OCI-M2 (cell line): ENCODE measurements at regions not wholly inside any gene's neighbourhood (a gene's known extent, or its start where the extent isn't known, plus 50 kb on each side); places are given as distances from the start of the nearest gene placed in this dataset.

Source experiments
- DNase-seq: peaks from one replicate; lab custom pipeline; 2025; ENCODE audit not compliant: unreplicated experiment; lab: John Stamatoyannopoulos, UW

DNA sequence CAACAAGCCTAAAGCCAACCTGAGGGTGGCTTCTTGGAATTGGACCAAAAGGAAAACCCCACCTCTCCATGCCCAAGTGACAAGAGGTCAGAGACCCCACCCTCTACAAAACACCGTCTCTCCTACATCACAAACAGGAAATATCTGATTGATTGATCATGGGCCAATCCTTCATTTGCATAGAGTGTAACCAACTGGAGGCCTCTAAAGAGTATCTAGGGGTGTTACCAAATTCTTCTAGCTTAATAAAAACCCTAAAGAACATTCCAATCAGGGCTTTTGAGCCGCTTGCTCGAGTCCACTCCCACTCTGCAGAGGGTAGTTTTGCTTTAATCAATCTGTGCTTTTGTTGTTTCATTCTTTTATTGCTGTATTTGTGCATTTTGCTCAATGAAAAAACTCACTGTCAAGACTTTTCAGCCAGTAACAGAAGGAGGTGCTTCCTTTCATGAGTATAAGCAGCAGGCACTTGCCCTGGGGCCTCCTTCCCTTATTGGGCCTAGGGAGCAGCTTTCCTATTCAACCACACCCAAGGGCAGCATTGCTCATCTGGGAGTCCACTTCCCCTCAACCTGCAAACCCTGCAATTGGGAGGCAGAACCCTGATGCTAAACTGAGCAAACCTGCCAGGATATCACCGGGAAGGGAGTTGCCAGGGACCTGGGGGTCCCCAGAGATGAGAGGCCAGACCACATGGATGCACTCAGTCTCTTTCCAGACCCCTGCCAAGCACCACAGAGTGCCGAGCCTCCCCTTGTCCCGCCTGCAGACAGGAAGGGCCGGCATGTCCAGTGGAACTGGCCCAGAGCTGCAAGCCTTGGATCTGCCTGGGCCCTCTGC is 154.3 kb upstream of the VSTM2B start:
- DNase-seq, result no peak

DNA sequence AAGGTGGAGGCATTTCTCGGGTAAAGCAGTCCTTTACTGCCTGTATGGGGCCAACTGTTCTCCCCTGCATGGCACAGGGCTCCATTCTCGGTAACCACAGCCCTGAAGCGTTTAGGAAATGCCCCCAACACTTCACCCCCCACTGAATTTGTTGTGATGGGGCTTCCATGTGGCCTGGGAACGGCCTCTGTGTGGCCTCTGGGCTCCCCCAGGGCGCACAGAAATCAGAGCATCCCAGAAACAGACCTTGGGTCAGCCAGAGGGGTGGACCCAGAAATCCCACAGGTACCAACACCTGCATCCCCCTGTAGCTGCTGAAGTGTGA is 153.7 kb upstream of the VSTM2B start:
- DNase-seq, result no peak

DNA sequence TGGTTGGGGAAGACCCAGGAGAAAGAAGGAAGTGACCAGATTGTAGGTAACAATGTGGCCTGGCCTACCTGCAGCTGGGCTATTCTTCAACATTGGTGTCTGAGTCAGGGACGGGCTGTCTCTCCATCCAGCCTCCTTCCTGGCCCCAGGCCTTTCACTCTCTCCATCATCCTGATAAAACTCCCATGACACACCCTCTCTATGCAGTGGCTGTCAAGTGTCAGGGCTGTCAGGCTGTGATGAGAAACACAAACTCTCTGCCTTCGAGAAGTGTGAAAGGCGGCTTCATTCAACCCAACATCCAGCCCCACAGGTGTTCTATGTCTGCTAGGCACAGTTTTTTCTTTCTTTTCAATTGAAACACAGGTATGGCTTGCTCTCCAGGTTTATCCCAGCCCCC is 153.3 kb upstream of the VSTM2B start:
- no peak for DNase-seq

DNA sequence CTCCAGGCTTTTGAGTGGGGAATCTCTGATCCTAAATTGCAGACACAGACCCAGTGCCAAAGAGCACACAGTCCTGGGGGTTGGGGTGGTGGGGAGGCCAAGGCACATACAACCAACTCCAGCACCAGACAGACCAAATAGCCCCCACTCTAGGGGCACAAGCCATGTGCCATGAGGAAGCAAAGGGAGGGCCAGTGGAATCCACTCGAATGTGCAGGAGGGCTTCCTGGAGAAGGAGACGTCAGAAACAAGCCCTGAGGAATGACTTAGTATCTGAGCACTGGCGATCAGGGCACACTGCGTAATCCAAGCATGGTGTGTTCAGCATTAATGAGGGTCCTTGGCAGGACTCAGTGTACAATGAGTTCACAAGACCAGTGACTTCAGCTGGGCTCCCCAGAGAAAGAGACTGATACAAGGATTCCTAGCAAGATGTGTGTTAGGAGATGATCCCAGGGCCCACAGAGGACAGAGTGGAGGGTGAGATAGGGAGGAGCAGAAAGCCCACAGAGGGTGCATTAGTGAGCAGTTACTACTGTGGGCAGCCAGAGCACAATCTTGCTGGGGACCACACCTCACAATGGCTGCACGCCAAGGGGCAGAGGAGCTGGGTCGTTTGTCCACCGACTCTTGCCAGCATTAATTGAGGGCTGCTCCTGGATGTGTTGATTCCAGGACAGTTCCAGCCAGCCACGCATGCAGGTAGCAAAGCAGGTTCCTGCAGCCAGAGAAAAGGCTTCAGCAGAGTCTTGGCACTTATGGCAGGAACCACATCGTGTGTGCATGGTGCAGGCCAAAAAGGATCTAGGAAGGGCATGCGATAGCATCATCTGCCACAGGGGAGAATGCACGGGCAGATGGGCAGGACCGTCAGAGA is 152.6 kb upstream of the VSTM2B start:
- no peak for DNase-seq

DNA sequence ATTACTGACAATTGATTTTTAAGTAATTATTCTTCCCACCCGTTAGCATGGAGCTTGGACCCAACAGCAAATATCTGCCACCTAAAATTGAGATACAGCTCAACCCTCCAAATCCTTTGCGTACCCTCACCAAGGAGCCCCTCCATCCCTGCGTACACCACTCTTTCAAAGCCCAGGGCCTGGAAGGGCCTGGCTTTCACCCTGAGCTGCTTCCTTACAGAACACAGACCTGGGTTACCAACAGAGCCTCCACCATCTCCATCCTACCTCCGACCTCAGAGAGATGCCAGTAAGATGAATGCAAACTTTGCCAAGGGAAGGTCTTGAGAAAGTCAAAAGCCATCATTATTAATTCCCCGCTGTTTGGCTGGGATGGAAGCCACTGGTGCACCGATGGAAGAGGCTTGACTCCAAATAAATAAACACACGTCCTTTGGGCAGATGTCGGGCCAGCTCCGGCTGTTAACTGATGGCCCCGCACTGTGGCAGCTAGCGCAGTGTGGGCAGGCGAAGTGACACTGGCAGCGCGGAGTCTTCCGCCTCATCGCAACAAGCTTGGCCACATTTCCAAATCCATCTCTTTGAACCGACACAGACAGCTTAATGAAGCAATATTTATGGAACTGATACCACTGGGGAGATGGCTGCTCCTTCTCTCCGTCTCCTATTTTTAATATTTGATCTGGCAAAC is 150.2 kb upstream of the VSTM2B start:
- DNase-seq, result no peak

DNA sequence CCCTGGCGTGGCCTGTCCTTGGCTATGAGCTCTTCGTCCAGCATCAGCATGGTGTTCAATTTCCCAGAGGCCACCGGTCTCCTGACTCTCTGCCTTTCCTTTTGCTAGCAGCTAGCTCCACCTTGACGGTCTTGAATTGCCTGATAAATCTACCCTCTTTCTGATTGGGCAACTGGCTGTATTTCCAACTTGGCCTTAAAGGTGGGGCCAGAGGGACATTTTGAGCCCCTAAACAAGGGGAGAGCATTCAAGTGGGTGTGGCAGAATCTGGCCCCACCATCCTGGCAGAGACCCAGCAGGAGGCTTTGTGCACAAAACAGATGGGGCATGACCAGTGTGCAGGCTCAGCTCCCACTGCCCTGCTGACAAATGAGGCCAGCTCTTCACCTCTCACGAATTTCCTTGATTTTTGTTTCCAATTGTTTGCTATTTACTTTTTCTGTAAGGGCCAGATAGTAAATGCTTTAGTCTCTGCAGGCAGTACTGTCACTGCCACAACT is 148.9 kb upstream of the VSTM2B start:
- DNase-seq, result no peak

DNA sequence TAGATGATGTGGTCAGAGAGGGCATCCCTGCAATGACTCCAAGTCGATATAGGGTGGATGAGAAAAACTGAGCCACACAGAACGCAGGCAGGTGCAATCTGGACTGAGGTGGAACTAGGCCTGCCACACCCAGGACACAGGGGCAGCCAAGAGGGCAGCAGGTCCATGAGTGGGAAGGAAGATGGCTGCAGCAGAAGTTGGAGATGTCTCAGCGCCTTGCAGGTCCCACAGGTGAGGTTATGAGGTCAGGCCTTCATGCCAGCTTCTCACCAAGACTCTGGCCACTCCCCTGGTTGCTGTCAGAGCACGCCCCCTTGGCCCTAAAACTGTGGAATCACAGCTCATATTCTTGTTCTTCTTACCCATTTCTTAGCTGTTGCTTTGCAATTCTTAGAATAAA is 147.7 kb upstream of the VSTM2B start:
- DNase-seq, result no peak

DNA sequence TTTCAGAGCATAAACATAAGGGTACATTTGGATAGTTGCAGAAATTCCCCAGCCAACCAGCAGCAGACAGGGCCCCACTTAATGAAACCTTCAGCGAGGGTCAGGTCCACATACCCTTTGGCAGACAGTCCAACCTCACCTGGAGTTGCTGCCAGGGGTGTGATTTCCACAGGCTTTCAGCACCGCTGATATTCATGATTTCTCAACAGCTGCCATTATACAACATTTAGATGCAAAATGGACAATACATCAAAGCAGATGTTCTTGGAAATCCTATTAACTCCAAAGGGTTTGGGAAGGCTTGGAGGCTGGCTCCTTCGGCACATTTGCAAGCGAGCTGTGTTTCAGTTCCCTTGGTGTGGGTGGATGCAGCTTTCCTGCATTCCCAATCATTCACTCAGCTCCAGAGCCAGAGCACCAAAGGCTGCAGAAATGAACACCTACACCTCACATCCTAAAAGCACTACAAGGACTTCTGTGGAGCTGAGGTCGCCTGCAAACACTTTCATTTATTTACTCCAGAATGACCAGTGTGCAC is 147.2 kb upstream of the VSTM2B start:
- no peak for DNase-seq

DNA sequence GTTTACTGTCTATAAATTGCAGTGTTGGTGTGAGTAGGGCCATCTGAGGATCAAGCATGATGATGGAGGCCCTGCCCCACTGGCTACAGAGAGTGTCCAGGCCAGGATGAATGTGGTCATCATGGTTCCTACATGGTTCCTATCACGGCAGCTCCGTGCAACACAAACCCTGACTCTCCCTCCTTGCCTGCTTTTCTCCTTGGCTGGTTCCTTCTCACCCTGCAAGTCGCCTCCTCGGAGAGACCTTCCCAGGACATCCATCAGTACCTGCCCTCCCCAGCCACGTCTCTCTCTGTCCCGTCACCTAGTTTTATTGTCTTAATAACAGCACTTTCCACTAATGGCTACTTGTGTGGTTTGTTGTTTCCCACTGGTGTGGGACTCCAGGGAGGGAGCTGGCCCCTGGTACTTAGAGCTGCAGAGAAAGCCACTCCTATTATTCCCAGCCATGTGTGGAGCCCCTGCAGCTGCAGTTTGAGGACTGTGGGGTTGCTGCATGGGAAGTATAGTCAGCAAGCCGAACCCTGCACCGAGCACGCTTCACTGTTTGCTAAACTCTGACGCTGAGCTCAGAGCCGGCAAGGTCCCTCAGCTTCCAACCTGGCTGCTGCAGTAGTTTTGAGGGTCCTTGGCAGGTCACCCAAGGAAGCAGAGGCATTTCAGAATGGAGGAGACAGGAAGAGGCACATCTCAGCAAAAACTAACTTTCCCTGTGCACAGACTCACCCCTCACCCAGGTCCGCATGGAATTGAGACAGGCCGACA is 146.4 kb upstream of the VSTM2B start:
- no peak for DNase-seq

DNA sequence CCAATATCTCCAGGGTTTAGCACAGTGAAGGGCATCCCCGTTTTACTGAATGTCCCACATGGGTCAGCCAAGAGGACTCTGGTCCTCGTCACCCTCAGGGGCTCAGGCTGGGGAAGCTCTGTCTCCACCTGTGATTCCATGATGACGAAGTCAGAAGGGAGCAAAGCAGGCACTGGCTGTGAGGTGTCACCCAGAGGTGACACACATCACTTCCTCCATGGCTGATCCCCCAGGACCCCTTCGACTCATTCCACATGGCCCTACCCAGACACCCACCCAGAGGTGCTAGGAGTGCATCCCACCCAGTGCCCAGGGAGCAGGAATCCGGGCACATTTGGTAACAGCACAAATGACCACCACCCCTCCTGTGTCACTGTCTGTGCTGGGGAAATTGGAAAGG is 145.2 kb upstream of the VSTM2B start:
- no peak for DNase-seq

DNA sequence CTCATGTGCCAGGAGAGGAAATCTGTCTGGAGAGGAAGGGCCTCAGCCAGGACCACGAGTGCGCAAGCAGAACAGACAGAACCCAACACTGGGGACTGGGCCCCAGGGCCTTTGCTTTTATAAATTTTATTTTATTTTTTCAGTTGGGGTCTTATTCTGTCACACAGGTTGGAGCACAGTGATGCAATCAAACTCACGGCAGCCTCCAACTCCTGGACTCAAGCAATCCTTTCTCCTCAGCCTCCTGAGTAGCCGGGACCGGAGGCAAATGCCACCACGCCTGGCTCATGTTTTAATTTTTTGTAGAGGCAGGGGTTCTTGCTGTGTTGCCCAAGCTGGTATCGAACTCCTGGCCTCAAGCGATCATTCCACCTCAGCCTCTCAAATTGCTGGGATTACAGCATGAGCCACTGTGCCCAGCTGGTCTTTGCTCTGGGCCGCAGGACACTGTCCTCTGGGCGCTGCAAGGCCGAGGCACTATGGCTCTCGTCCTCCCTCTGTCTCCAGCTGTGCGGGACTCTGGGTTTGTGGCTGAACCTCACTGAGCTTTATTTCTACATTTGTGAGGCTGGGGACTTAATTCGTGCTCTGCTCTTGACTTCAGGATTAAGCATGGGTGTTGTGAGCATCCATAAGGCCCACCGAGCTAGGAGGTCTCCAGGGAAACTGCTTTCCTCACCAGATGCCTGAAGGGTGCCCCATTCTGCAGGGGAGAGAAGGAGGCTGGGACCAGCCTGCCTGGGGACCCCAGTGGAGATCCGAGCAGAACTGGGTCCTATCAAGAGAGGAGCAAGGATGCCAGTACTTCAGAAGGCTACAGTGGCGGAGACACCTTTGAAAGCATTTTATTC is 144.2 kb upstream of the VSTM2B start:
- DNase-seq, result no peak

DNA sequence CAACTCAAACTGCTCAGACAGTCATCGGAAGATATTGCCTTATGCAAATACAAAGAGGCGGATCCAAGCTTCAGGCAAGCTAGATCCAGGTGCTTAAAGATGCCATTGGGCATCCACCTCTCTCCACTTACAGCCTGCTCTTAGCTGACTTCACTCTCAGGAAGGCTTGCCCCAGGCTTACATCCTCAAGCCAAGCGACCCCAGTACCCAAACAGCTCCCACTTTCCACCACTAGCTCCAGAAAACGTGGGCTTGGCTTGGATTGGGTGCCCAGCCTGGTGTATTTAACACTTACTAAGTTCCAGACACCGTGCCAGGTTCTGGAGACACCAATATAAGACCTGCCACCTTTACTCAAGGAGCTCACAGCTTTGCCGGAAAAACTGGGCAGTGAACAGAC is 142.1 kb upstream of the VSTM2B start:
- DNase-seq, result no peak

DNA sequence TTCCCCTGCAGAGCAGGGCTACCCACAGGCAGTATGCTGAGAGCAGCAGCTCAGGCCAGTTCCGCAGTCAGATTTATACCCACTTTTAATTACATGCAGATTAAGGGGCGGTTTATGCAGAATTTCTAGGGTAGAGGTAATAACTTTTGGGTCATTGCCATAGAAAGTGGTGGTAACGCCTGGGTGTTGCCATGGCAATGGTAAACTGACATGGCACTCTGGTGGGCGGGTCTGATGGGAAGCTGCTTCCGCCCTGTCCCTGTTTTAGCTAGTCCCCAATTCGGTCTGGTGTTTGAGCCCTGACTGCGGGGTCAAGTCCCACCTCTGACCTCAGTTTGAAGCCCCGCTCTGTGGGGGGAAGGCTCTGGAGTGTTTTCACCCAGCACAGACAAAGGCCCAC is 141.1 kb upstream of the VSTM2B start:
- DNase-seq, result no peak

DNA sequence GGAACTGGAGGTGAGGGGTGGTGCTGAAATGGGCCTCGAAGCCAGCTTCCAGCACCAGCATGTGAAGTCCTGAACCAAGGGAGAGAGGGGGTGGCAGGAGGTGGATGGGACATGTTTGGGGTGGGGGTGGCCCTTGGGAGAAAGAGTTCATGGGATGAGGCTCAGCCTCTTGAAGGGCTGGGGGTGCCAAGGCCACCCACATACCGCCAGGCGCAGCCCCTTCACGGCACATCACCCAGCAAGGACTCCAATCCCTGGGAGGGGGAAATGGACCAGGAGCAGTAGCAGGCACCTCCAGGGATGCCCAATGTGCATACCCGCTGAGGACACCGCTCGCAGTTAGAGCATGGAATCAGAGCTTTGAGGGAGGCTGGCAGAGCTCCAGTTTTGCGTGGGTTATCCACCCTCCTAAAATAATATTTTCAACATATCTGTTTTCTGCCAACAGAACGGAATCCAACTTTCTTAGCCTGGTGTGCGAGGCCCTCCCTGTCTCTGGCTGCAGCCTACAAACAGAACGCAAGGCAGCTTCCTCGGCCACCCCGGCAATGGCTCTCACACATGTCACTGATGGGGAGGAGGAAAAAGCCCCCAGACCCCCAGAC is 140.5 kb upstream of the VSTM2B start:
- no peak for DNase-seq

DNA sequence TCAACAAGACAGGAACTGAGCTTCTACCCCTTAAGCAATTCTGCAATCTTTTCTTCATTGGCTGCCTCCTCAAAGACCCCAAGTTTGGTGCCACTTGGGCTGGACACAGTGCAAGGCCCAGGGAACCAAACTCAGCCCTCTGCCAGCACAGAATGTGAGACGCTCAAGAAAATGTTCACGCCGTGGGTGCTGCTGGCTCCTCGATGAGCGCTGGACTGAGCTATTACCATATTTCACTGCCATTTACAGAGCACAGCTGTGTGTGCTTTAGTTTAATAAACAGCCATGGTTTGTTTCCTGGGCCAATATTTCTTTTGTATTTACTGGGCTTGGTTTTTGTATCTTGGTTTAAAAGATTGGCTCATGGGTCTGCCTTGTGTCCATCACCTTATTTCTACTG is 138.8 kb upstream of the VSTM2B start:
- DNase-seq, result no peak

DNA sequence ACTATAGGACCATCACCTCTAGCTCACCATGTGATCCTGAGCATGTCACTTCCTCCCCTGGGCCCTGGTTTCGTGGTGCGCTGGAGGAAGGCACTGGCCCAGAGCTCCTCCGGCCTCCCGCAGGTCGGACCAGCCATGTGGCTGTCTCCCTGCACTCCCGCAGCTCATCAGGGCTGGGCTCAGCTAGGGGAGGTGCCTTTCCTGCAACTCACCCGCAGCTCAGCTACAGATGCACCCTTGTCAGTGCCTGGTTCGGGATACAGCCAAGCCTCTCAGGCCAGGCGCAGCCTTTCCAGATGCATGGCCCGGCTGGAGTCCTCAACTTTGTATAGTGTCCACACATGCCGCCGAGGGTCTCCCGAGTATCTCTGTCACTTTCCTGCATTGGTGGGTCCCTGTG is 138.2 kb upstream of the VSTM2B start:
- no peak for DNase-seq

DNA sequence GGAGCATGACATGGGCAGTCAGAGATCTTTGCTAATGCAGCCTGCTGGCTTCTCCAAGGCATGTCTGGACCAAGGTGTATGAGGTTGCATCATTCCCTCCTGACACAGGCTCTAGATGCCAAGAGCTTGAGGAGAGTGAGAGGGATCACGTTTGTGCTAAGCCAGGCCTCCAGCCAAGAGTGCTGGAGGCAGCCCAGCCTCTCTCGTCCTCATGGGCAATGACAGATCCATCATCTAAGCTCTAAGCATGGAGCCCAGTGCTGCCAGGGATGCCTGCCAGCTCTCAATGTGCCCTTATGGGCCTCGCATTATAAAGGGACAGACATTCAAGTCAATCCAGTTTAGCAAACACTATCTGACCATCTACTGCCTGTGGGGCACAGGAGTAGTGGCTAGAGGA is 136.3 kb upstream of the VSTM2B start:
- no peak for DNase-seq

DNA sequence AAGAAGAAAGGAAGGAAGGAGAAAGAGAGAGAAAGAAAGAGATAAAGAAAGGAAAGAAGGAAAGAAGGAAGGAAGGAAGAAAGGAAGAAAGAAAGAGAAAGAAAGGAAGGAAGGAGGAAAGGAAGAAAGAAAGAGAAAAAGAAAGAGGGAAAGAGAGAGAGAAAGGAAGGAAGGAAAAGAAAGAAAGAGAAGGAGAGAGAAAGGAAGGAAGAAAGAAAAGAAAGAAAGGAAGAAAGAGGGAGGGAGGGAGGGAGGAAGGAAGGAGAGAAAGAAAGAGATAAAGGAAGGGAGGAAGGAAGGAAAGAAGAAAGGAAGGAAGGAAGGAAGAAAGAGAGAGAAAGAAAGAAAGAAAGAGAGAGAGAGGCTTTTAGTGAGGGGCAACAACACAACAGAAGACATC is 135.1 kb upstream of the VSTM2B start:
- DNase-seq, result no peak

DNA sequence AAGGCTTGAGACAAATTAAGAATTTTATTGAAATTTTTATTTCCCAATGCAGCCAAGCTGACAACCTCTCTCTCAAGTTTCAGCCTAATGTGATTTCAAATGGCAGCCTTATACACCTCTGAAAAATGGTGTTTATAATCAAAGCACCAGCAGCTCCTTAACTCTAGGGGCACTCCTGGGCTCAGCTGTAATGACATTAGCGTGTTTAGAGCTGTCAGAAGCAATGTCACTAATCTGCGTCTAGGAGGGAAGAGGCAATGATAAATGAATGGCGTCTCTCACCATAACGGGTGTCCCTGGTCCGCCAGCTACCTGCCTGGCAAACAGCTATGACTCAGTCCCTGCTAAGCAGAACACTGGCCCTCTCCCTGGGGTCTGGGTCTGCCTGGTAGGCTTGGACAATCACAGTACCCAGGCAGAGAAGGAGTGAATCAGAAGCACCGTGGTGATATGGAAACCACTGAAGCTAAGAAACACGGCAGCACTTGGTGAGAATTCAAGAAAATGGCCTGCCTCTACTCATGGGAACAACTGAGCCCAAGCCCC is 131.8 kb upstream of the VSTM2B start:
- DNase-seq, result no peak
